ENCODE measurements at regions not wholly inside any gene's neighbourhood (a gene's known extent, or its start where the extent isn't known, plus 50 kb on each side); places are given as distances from the start of the nearest gene placed in this dataset.

GRCh38 chr6:147109707-147110106 is 94.5 kb upstream of the STXBP5 start:
- H3K4me1 ChIP-seq (ENCODE audit: control insufficient read depth, insufficient read depth, low read length) = no peaks in the 10 kb centered on the region
- no peaks in the 10 kb centered on the region for H3K9me3 ChIP-seq (replicated peaks; ENCODE audit: control insufficient read depth, insufficient read depth, low read length)
- in situ Hi-C loops (cut with MboI) (no loop called here), intact Hi-C loops (cut with micrococcal nuclease; ENCODE audit: unreplicated experiment) (no loop called here)
- ChIA-PET SMC1A (ENCODE audit: uncharacterized antibody, unreplicated experiment) (no interaction called here), CTCF (no interaction called here), POLR2A (no interaction called here), RAD21 (ENCODE audit: unreplicated experiment) (no interaction called here)
- no peak overlapping the region for H3K27ac ChIP-seq (ENCODE audit: control insufficient read depth, insufficient read depth)
- FAIRE-seq (no peak), DNase-seq (ENCODE audit: low read depth, low spot score) (no peak), ATAC-seq (no peak)
- H3K27me3 ChIP-seq (replicated peaks in 1 of 2; ENCODE audit: control insufficient read depth in 2 of 2, insufficient read depth in 2 of 2, low read length in 1 of 2) = no peaks in the 10 kb centered on the region
- no peak overlapping the region for H3K9ac ChIP-seq (ENCODE audit: control insufficient read depth, insufficient read depth, low read length)
- 0% methylated on average over 4 of the region's 4 CpGs for WGBS (ENCODE audit: insufficient coverage, insufficient replicate concordance, low lambda C conversion rate, missing lambda C conversion rate)
- H3K4me3 ChIP-seq = no peak overlapping the region
- no peaks in the 10 kb centered on the region for H3K36me3 ChIP-seq (ENCODE audit: control insufficient read depth in 2 of 2, insufficient read depth in 2 of 2, low read length in 1 of 2)
- H4K20me1 ChIP-seq (ENCODE audit: control insufficient read depth, insufficient read depth) = no peaks in the 10 kb centered on the region
- no peaks in the 10 kb centered on the region for H3K79me2 ChIP-seq (ENCODE audit: control insufficient read depth, insufficient read depth, low read length)
- no peak overlapping the region for H2AFZ ChIP-seq (ENCODE audit: control insufficient read depth, low read depth, low read length)
- no peak overlapping the region for H3K4me2 ChIP-seq (ENCODE audit: control insufficient read depth, insufficient read depth)
- no TSS peak for BruUV-seq (replicated peaks)
- TF ChIP-seq POLR2AphosphoS5 (IDR thresholded peaks at IDR 0.05; ENCODE audit: low read length) (no peak), STAT3 (IDR thresholded peaks at IDR 0.05; ENCODE audit: low read depth, low read length) (no peak), ZZZ3 (IDR thresholded peaks at IDR 0.05; ENCODE audit: control insufficient read depth, insufficient read length, low read depth) (no peak), DPF2 (IDR thresholded peaks at IDR 0.05) (no peak), CEBPB (IDR thresholded peaks at IDR 0.05; ENCODE audit: borderline replicate concordance in 1 of 2, low read depth in 2 of 2, low read length in 2 of 2) (no peak), JUND (IDR thresholded peaks at IDR 0.05; ENCODE audit: low read depth, low read length) (no peak), KAT2A (conservative IDR thresholded peaks at IDR 0.05; ENCODE audit: control insufficient read depth, low read depth, low read length) (no peak), CREB1 (IDR thresholded peaks at IDR 0.05; ENCODE audit: low read depth) (no peak), RBBP5 (conservative IDR thresholded peaks at IDR 0.05) (no peak), ASH2L (IDR thresholded peaks at IDR 0.05; ENCODE audit: borderline replicate concordance, low read depth) (no peak), NFYB (IDR thresholded peaks at IDR 0.05; ENCODE audit: insufficient read depth, low read depth, low read length) (no peak), CHD2 (IDR thresholded peaks at IDR 0.05; ENCODE audit: borderline replicate concordance, low read depth, low read length) (no peak), HDGF (IDR thresholded peaks at IDR 0.05) (no peak)
- TF ChIP-seq, protein P1, sequence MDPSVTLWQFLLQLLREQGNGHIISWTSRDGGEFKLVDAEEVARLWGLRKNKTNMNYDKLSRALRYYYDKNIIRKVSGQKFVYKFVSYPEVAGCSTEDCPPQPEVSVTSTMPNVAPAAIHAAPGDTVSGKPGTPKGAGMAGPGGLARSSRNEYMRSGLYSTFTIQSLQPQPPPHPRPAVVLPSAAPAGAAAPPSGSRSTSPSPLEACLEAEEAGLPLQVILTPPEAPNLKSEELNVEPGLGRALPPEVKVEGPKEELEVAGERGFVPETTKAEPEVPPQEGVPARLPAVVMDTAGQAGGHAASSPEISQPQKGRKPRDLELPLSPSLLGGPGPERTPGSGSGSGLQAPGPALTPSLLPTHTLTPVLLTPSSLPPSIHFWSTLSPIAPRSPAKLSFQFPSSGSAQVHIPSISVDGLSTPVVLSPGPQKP (IDR thresholded peaks at IDR 0.05; ENCODE audit: low read depth, low read length) = no peak
- TF ChIP-seq, protein P2, sequence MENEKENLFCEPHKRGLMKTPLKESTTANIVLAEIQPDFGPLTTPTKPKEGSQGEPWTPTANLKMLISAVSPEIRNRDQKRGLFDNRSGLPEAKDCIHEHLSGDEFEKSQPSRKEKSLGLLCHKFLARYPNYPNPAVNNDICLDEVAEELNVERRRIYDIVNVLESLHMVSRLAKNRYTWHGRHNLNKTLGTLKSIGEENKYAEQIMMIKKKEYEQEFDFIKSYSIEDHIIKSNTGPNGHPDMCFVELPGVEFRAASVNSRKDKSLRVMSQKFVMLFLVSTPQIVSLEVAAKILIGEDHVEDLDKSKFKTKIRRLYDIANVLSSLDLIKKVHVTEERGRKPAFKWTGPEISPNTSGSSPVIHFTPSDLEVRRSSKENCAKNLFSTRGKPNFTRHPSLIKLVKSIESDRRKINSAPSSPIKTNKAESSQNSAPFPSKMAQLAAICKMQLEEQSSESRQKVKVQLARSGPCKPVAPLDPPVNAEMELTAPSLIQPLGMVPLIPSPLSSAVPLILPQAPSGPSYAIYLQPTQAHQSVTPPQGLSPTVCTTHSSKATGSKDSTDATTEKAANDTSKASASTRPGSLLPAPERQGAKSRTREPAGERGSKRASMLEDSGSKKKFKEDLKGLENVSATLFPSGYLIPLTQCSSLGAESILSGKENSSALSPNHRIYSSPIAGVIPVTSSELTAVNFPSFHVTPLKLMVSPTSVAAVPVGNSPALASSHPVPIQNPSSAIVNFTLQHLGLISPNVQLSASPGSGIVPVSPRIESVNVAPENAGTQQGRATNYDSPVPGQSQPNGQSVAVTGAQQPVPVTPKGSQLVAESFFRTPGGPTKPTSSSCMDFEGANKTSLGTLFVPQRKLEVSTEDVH (IDR thresholded peaks at IDR 0.05; ENCODE audit: low read depth, partially characterized antibody) = no peak
- TF ChIP-seq, protein P3, sequence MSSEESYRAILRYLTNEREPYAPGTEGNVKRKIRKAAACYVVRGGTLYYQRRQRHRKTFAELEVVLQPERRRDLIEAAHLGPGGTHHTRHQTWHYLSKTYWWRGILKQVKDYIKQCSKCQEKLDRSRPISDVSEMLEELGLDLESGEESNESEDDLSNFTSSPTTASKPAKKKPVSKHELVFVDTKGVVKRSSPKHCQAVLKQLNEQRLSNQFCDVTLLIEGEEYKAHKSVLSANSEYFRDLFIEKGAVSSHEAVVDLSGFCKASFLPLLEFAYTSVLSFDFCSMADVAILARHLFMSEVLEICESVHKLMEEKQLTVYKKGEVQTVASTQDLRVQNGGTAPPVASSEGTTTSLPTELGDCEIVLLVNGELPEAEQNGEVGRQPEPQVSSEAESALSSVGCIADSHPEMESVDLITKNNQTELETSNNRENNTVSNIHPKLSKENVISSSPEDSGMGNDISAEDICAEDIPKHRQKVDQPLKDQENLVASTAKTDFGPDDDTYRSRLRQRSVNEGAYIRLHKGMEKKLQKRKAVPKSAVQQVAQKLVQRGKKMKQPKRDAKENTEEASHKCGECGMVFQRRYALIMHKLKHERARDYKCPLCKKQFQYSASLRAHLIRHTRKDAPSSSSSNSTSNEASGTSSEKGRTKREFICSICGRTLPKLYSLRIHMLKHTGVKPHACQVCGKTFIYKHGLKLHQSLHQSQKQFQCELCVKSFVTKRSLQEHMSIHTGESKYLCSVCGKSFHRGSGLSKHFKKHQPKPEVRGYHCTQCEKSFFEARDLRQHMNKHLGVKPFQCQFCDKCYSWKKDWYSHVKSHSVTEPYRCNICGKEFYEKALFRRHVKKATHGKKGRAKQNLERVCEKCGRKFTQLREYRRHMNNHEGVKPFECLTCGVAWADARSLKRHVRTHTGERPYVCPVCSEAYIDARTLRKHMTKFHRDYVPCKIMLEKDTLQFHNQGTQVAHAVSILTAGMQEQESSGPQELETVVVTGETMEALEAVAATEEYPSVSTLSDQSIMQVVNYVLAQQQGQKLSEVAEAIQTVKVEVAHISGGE (CRISPR knock-in tag; IDR thresholded peaks at IDR 0.05) = no peak

All from GM12878 (cell line).